ENCODE measurements at regions not wholly inside any gene's neighbourhood (a gene's known extent, or its start where the extent isn't known, plus 50 kb on each side); places are given as distances from the start of the nearest gene placed in this dataset.

GRCh38 chr4:184284336-184284690, 66.6 kb upstream of the ENPP6 start:
- H3K4me2 ChIP-seq = no peak overlapping the region
- Mint-ChIP-seq H3K4me3 (no peak overlapping the region), H3K27me3 (ENCODE audit: insufficient read depth, low read depth) (no peaks in the 10 kb centered on the region), H3K36me3 (no peaks in the 10 kb centered on the region), H3K9me3 (no peaks in the 10 kb centered on the region), H3K27ac (no peak overlapping the region), H3K4me1 (peaks cover 32% of the 10 kb centered on the region)
- H3F3A ChIP-seq (ENCODE audit: low read depth) = no peaks in the 10 kb centered on the region
- no peaks in the 10 kb centered on the region for H3K9me3 ChIP-seq (ENCODE audit: low read depth)
- no peak for DNase-seq (ENCODE audit: low spot score)
- no peak overlapping the region for H3K4me3 ChIP-seq
- H4K20me1 ChIP-seq (ENCODE audit: low read depth) = no peaks in the 10 kb centered on the region
- no peaks in the 10 kb centered on the region for H3K36me3 ChIP-seq
- peaks cover 9% of the 10 kb centered on the region for H3K4me1 ChIP-seq
- no peaks in the 10 kb centered on the region for H3K79me2 ChIP-seq (ENCODE audit: low read depth)
- no peak overlapping the region for H3K27ac ChIP-seq
- no peak overlapping the region for H3K9ac ChIP-seq
- no peaks in the 10 kb centered on the region for H3K27me3 ChIP-seq
- TF ChIP-seq EZH2 (IDR thresholded peaks at IDR 0.05) (no peak), EZH2phosphoT487 (IDR thresholded peaks at IDR 0.05) (no peak)
- TF ChIP-seq, protein P1, sequence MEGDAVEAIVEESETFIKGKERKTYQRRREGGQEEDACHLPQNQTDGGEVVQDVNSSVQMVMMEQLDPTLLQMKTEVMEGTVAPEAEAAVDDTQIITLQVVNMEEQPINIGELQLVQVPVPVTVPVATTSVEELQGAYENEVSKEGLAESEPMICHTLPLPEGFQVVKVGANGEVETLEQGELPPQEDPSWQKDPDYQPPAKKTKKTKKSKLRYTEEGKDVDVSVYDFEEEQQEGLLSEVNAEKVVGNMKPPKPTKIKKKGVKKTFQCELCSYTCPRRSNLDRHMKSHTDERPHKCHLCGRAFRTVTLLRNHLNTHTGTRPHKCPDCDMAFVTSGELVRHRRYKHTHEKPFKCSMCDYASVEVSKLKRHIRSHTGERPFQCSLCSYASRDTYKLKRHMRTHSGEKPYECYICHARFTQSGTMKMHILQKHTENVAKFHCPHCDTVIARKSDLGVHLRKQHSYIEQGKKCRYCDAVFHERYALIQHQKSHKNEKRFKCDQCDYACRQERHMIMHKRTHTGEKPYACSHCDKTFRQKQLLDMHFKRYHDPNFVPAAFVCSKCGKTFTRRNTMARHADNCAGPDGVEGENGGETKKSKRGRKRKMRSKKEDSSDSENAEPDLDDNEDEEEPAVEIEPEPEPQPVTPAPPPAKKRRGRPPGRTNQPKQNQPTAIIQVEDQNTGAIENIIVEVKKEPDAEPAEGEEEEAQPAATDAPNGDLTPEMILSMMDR (IDR thresholded peaks at IDR 0.05) = no peak
- no peak overlapping the region for H2AFZ ChIP-seq (replicated peaks)

- DNase-seq (ENCODE audit: low spot score) = no peak
- Histone ChIP-seq H3K9me3 (ENCODE audit: low read depth) (no peaks in the 10 kb centered on the region), H2AFZ (replicated peaks) (no peak overlapping the region)
Observed at GRCh38 chr4:184283659-184284335, 66.1 kb upstream of the ENPP6 start.

GRCh38 chr4:184282895-184283654, 65.4 kb upstream of the ENPP6 start:
- Histone ChIP-seq H3K79me2 (ENCODE audit: low read depth) (no peaks in the 10 kb centered on the region), H3K4me1 (peaks cover 9% of the 10 kb centered on the region), H3K9ac (no peak overlapping the region), H3F3A (ENCODE audit: low read depth) (no peaks in the 10 kb centered on the region), H3K36me3 (no peaks in the 10 kb centered on the region), H3K4me2 (no peak overlapping the region), H3K27ac (no peak overlapping the region), H3K4me3 (no peak overlapping the region), H4K20me1 (ENCODE audit: low read depth) (no peaks in the 10 kb centered on the region), H3K27me3 (no peaks in the 10 kb centered on the region), H2AFZ (replicated peaks) (no peak overlapping the region), H3K9me3 (ENCODE audit: low read depth) (no peaks in the 10 kb centered on the region)
- no peak for TF ChIP-seq EZH2phosphoT487 (IDR thresholded peaks at IDR 0.05)
- TF ChIP-seq, protein P1 (IDR thresholded peaks at IDR 0.05) = no peak
- TF ChIP-seq EZH2 (IDR thresholded peaks at IDR 0.05) = no peak
- H3K27ac Mint-ChIP-seq = no peak overlapping the region
- no peaks in the 10 kb centered on the region for H3K27me3 Mint-ChIP-seq (ENCODE audit: insufficient read depth, low read depth)
- no peaks in the 10 kb centered on the region for H3K36me3 Mint-ChIP-seq
- peak overlapping the region; percentile 27 for H3K4me3 Mint-ChIP-seq
- peaks cover 21% of the 10 kb centered on the region for H3K4me1 Mint-ChIP-seq
- no peak for DNase-seq (ENCODE audit: low spot score)
- H3K9me3 Mint-ChIP-seq = peaks cover 2% of the 10 kb centered on the region

More at GRCh38 chr4:184283659-184284335, 66.1 kb upstream of the ENPP6 start:
- no peak overlapping the region for H3K27ac ChIP-seq
- Mint-ChIP-seq H3K27ac (no peak overlapping the region), H3K9me3 (no peaks in the 10 kb centered on the region), H3K4me1 (peaks cover 29% of the 10 kb centered on the region), H3K36me3 (no peaks in the 10 kb centered on the region), H3K27me3 (ENCODE audit: insufficient read depth, low read depth) (no peaks in the 10 kb centered on the region), H3K4me3 (no peak overlapping the region)
- H3K4me2 ChIP-seq = no peak overlapping the region
- H3K9ac ChIP-seq = no peak overlapping the region
- TF ChIP-seq, protein P1 (IDR thresholded peaks at IDR 0.05) = no peak
- TF ChIP-seq EZH2 (IDR thresholded peaks at IDR 0.05) = no peak
- no peak for TF ChIP-seq EZH2phosphoT487 (IDR thresholded peaks at IDR 0.05)
- no peaks in the 10 kb centered on the region for H3F3A ChIP-seq (ENCODE audit: low read depth)
- H3K4me1 ChIP-seq = peaks cover 9% of the 10 kb centered on the region
- no peak overlapping the region for H3K4me3 ChIP-seq
- H3K36me3 ChIP-seq = no peaks in the 10 kb centered on the region
- no peaks in the 10 kb centered on the region for H3K79me2 ChIP-seq (ENCODE audit: low read depth)
- H4K20me1 ChIP-seq (ENCODE audit: low read depth) = no peaks in the 10 kb centered on the region
- no peaks in the 10 kb centered on the region for H3K27me3 ChIP-seq

Measured in neural progenitor cell (in vitro differentiated cells).